Activated CD4-positive, alpha-beta T cell treated with anti-CD3 and anti-CD28 coated beads for 1 hour (primary cell): ENCODE measurements at regions not wholly inside any gene's neighbourhood (a gene's known extent, or its start where the extent isn't known, plus 50 kb on each side); places are given as distances from the start of the nearest gene placed in this dataset.

Experiments used
- DNase-seq: peaks from one replicate; pipeline ENCODE4 v3.0.0-alpha.2; 2020

- no peak for DNase-seq
Observed at GRCh38 chr3:14318646-14319045, 83.8 kb upstream of the SLC6A6 start.

GRCh38 chr3:14319654-14320182 lies 82.7 kb upstream of the SLC6A6 start:
- no peak for DNase-seq

- DNase-seq: no peak
Observed at GRCh38 chr3:14320219-14320618, 82.2 kb upstream of the SLC6A6 start.

- no peak for DNase-seq
Observed at GRCh38 chr3:14322001-14322400, 80.4 kb upstream of the SLC6A6 start.

GRCh38 chr3:14322667-14323295 lies 79.6 kb upstream of the SLC6A6 start:
- no peak for DNase-seq

GRCh38 chr3:14323401-14324223 lies 78.8 kb upstream of the SLC6A6 start:
- no peak for DNase-seq

- no peak for DNase-seq
Observed at GRCh38 chr3:14324224-14324944, 78.0 kb upstream of the SLC6A6 start.

- no peak for DNase-seq
Observed at GRCh38 chr3:14328422-14328821, 74.0 kb upstream of the SLC6A6 start.

- no peak for DNase-seq
Observed at GRCh38 chr3:14329116-14329830, 73.1 kb upstream of the SLC6A6 start.

- no peak for DNase-seq
Observed at GRCh38 chr3:14329842-14330241, 72.6 kb upstream of the SLC6A6 start.

GRCh38 chr3:14330508-14330907 lies 71.9 kb upstream of the SLC6A6 start:
- no peak for DNase-seq

GRCh38 chr3:14331251-14331650 lies 71.2 kb upstream of the SLC6A6 start:
- DNase-seq: no peak

GRCh38 chr3:14332392-14332791 lies 70.0 kb upstream of the SLC6A6 start:
- DNase-seq: no peak

GRCh38 chr3:14333215-14333614 lies 69.2 kb upstream of the SLC6A6 start:
- no peak for DNase-seq

- no peak for DNase-seq
Observed at GRCh38 chr3:14333621-14334020, 68.8 kb upstream of the SLC6A6 start.

- DNase-seq: no peak
Observed at GRCh38 chr3:14334136-14334535, 68.3 kb upstream of the SLC6A6 start.

GRCh38 chr3:14334936-14335335 lies 67.5 kb upstream of the SLC6A6 start:
- no peak for DNase-seq

GRCh38 chr3:14335774-14336748 lies 66.3 kb upstream of the SLC6A6 start:
- no peak for DNase-seq

GRCh38 chr3:14336749-14337598 lies 65.4 kb upstream of the SLC6A6 start:
- no peak for DNase-seq

GRCh38 chr3:14337828-14338227 lies 64.6 kb upstream of the SLC6A6 start:
- no peak for DNase-seq

- no peak for DNase-seq
Observed at GRCh38 chr3:14338242-14338641, 64.2 kb upstream of the SLC6A6 start.
